T-helper 17 cell (primary cell): ENCODE measurements at regions not wholly inside any gene's neighbourhood (a gene's known extent, or its start where the extent isn't known, plus 50 kb on each side); places are given as distances from the start of the nearest gene placed in this dataset.

Experiments
- ATAC-seq: fragments of 150-1000 bp; cut with Tn5 transposase; 2 replicates; pipeline ENCODE4 v1.10.0; 2021; ENCODE audit warnings: mild to moderate bottlenecking, moderate library complexity
- DNase-seq, 3 donors: peaks; one replicate each; pipeline versions ENCODE4 v3.0.0 to v3.0.0-alpha.2; 2020 to 2021
- H3K9me3 ChIP-seq: one replicate; pipeline ENCODE4 v1.7.0; 2013; ENCODE audit warnings: low read length, mild to moderate bottlenecking; ENCODE audit not compliant: control insufficient read depth, poor library complexity, severe bottlenecking
- H3K27ac Mint-ChIP-seq: one replicate; pipeline ENCODE4 v1.8.0; 2022; ENCODE audit warnings: mild to moderate bottlenecking, moderate library complexity, mixed read lengths
- H3K27me3 Mint-ChIP-seq: one replicate; pipeline ENCODE4 v1.8.0; 2022; ENCODE audit warnings: mixed read lengths
- H3K36me3 Mint-ChIP-seq: one replicate; pipeline ENCODE4 v1.8.0; 2022; ENCODE audit warnings: low read depth, mixed read lengths
- H3K4me1 Mint-ChIP-seq: one replicate; pipeline ENCODE4 v1.8.0; 2022; ENCODE audit warnings: mild to moderate bottlenecking, mixed read lengths
- H3K4me3 Mint-ChIP-seq: one replicate; pipeline ENCODE4 v1.8.0; 2022; ENCODE audit warnings: mild to moderate bottlenecking, moderate library complexity, mixed read lengths

- no peaks in the 10 kb centered on the region for H3K4me1 Mint-ChIP-seq
- ATAC-seq (no peak), DNase-seq (no peak)
- no peaks in the 10 kb centered on the region for H3K36me3 Mint-ChIP-seq
- no peaks in the 10 kb centered on the region for H3K9me3 ChIP-seq
- H3K27me3 Mint-ChIP-seq: peaks cover 4% of the 10 kb centered on the region
- no peak overlapping the region for H3K27ac Mint-ChIP-seq
- H3K4me3 Mint-ChIP-seq: no peak overlapping the region
Observed at GRCh38 chr20:39397646-39398045, 435.5 kb downstream of the DHX35 start.

- Mint-ChIP-seq H3K4me1 (no peaks in the 10 kb centered on the region), H3K27ac (no peak overlapping the region), H3K27me3 (peaks cover 7% of the 10 kb centered on the region), H3K36me3 (no peaks in the 10 kb centered on the region), H3K4me3 (no peak overlapping the region)
- no peak for ATAC-seq
- no peaks in the 10 kb centered on the region for H3K9me3 ChIP-seq
- no peak for DNase-seq
Observed at GRCh38 chr20:39395478-39396291, 433.5 kb downstream of the DHX35 start.

DNA sequence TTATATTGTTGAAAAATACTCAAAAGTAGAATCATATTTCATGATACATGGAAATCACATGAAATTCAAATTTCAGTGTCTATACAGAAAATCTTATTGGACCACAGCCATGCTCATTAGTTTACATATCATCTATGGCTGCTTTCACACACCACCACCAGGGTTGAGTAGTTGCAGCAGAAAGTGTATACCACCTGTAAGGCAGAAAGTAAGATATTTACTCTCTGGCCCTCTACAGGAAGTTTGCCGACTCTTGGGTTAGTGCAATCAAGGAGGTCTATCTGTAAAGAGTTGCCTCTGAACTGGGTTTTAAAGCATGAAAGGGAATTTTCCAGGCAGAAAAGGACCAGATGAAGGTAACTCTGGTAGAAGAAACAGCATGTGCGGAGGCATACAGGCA, 432.3 kb downstream of the DHX35 start:
- no peak for ATAC-seq
- Mint-ChIP-seq H3K27ac (no peak overlapping the region), H3K27me3 (peaks cover 9% of the 10 kb centered on the region), H3K4me1 (no peaks in the 10 kb centered on the region), H3K4me3 (no peak overlapping the region), H3K36me3 (no peaks in the 10 kb centered on the region)
- no peak for DNase-seq
- H3K9me3 ChIP-seq: no peaks in the 10 kb centered on the region

GRCh38 chr20:39390186-39390585, 428.0 kb downstream of the DHX35 start:
- Mint-ChIP-seq H3K27ac (no peak overlapping the region), H3K4me1 (no peaks in the 10 kb centered on the region), H3K4me3 (no peak overlapping the region), H3K27me3 (peaks cover 13% of the 10 kb centered on the region), H3K36me3 (no peaks in the 10 kb centered on the region)
- no peak for ATAC-seq
- H3K9me3 ChIP-seq: no peaks in the 10 kb centered on the region
- no peak for DNase-seq

DNA sequence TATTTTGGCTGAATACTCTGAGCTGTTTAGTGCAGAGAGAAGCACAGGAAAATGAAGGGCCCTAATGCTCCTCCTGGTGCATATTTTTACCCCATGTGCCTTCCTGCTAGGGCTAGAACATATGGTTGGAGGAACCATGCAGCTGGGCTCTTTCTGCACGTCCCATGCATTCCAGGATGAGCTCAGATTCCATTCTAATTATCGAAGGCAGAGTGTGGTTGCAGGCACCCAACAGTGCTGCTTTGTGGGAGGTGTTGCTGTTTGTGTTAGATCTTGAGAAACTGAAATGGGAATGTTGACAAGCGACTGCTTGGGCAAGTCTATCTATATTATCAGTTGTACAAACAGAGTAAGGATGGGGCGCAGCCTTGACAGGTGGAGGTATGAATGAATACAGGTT, 419.5 kb downstream of the DHX35 start:
- no peak overlapping the region for H3K4me3 Mint-ChIP-seq
- DNase-seq: no peak
- H3K36me3 Mint-ChIP-seq: no peaks in the 10 kb centered on the region
- H3K9me3 ChIP-seq: no peaks in the 10 kb centered on the region
- no peak overlapping the region for H3K27ac Mint-ChIP-seq
- H3K4me1 Mint-ChIP-seq: no peaks in the 10 kb centered on the region
- no peak for ATAC-seq
- H3K27me3 Mint-ChIP-seq: peaks cover 11% of the 10 kb centered on the region

- no peak overlapping the region for H3K4me3 Mint-ChIP-seq
- no peak for ATAC-seq
- no peaks in the 10 kb centered on the region for H3K9me3 ChIP-seq
- DNase-seq: no peak
- H3K36me3 Mint-ChIP-seq: no peaks in the 10 kb centered on the region
- peaks cover 16% of the 10 kb centered on the region for H3K27me3 Mint-ChIP-seq
- H3K4me1 Mint-ChIP-seq: no peaks in the 10 kb centered on the region
- no peak overlapping the region for H3K27ac Mint-ChIP-seq
Observed at GRCh38 chr20:39378776-39379175, 416.6 kb downstream of the DHX35 start.

DNA sequence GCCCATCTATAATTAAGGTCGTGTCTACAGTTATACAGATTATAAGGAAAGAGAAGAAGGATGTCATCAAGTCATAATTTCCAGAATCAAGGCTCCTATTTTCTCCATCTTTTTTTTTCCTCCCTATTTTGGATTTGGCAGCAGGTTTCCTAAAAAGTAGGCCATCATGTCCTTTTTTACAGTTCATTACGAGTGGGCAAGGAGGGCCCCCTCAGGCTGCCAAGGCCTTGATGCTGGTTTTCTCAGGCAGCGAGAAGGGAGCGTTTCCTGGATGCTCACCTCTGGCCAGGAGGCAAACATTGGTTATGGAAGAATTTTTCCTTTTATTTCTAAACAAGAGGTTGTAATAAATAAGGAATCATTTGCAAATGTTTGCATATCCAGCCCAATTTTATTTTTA, 414.6 kb downstream of the DHX35 start:
- H3K36me3 Mint-ChIP-seq: no peaks in the 10 kb centered on the region
- ATAC-seq (no peak), DNase-seq (no peak)
- no peaks in the 10 kb centered on the region for H3K9me3 ChIP-seq
- no peaks in the 10 kb centered on the region for H3K4me1 Mint-ChIP-seq
- H3K4me3 Mint-ChIP-seq: no peak overlapping the region
- H3K27me3 Mint-ChIP-seq: peaks cover 16% of the 10 kb centered on the region
- H3K27ac Mint-ChIP-seq: no peak overlapping the region

DNA sequence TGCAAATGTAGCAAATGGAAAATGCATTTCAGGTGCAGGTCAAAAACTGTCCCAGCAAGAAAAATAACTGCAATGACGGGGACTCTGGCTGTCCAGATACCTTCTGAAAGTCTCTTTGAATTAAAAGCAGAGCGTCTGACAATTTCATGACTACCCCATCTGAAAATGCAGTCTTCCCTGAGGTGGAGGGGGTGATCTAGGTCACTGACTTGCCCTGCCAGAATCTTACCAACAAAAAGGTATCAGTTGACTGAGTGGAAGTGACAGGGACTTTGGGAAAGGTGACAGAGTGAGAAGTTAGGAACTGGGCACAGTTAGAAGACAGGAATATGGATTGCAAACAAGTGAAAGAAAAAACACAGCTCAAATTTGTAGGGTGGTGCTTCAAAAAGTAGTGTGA, 402.2 kb downstream of the DHX35 start:
- H3K4me3 Mint-ChIP-seq: no peak overlapping the region
- H3K4me1 Mint-ChIP-seq: no peaks in the 10 kb centered on the region
- ATAC-seq (no peak), DNase-seq (no peak)
- no peak overlapping the region for H3K27ac Mint-ChIP-seq
- H3K36me3 Mint-ChIP-seq: no peaks in the 10 kb centered on the region
- H3K9me3 ChIP-seq: no peaks in the 10 kb centered on the region
- H3K27me3 Mint-ChIP-seq: peaks cover 12% of the 10 kb centered on the region

DNA sequence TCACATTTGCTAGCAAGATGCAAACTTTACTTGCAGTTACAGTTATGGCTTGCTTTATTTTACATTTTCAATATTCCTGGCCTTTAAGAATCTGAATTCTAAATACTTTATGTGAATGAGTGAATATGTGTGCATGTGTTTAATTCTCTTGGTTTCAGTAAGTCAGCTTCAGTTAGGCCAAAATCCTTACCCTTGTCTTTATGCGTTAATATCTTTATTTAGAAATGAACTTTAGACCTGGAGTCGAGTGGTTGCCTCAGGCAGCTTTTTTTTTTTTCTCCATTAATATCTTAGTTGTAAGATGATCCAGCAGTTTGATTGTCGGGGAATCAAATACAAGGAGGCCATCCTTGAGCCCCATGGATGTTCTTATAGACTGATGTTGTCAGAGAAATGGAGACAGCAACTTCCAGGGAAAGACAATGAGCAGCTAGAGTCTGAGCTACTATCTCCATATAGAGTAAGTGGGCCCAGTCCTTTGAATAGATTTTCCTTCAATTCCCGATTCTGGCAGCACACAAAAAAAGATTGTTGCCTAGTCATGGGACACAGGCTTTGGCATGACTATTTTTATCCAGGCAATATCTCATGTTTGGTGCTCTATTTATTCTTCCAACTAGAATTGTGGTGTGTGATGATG, 398.0 kb downstream of the DHX35 start:
- no peak for ATAC-seq
- no peak overlapping the region for H3K4me3 Mint-ChIP-seq

GRCh38 chr20:39358052-39358451, 395.9 kb downstream of the DHX35 start:
- Mint-ChIP-seq H3K27me3 (peaks cover 12% of the 10 kb centered on the region), H3K4me1 (no peaks in the 10 kb centered on the region), H3K36me3 (no peaks in the 10 kb centered on the region), H3K4me3 (no peak overlapping the region), H3K27ac (no peak overlapping the region)
- no peaks in the 10 kb centered on the region for H3K9me3 ChIP-seq
- DNase-seq (no peak), ATAC-seq (no peak)

More for the DNA sequence above, 398.0 kb downstream of the DHX35 start:
- Mint-ChIP-seq H3K36me3 (no peaks in the 10 kb centered on the region), H3K27ac (no peak overlapping the region), H3K4me1 (no peaks in the 10 kb centered on the region), H3K27me3 (peaks cover 10% of the 10 kb centered on the region)
- H3K9me3 ChIP-seq: no peaks in the 10 kb centered on the region
- DNase-seq: no peak

DNA sequence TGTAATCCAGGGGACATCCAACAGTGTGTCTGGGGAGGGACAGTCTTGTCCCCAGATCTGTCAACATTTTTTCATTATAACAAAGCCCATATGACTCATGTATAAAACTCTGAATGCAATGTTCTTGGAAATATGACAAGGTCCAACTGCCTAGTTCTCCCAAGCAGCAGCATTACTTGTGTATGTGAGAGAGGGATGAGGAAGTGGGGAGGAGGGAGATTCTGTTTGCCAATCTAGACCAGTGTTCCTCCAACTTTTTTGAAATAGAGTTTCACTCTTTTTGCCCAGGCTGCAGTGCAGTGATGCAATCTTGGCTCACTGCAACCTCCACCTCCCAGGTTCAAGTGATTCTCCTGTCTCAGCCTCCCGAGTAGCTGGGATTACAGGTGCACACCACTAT, 394.8 kb downstream of the DHX35 start:
- no peak overlapping the region for H3K4me3 Mint-ChIP-seq
- no peak overlapping the region for H3K27ac Mint-ChIP-seq
- H3K27me3 Mint-ChIP-seq: peaks cover 12% of the 10 kb centered on the region
- H3K4me1 Mint-ChIP-seq: no peaks in the 10 kb centered on the region
- no peak for DNase-seq
- ATAC-seq: no peak
- no peaks in the 10 kb centered on the region for H3K36me3 Mint-ChIP-seq
- no peaks in the 10 kb centered on the region for H3K9me3 ChIP-seq

GRCh38 chr20:39349240-39349639, 387.1 kb downstream of the DHX35 start:
- DNase-seq: no peak
- no peak overlapping the region for H3K27ac Mint-ChIP-seq
- H3K27me3 Mint-ChIP-seq: peaks cover 10% of the 10 kb centered on the region
- H3K4me1 Mint-ChIP-seq: no peaks in the 10 kb centered on the region
- H3K4me3 Mint-ChIP-seq: no peak overlapping the region
- no peak for ATAC-seq
- H3K9me3 ChIP-seq: no peaks in the 10 kb centered on the region
- no peaks in the 10 kb centered on the region for H3K36me3 Mint-ChIP-seq

- DNase-seq: no peak
- Mint-ChIP-seq H3K27me3 (no peaks in the 10 kb centered on the region), H3K27ac (no peak overlapping the region), H3K36me3 (no peaks in the 10 kb centered on the region), H3K4me1 (no peaks in the 10 kb centered on the region), H3K4me3 (no peak overlapping the region)
- no peaks in the 10 kb centered on the region for H3K9me3 ChIP-seq
- ATAC-seq: no peak
Observed at GRCh38 chr20:39347626-39348025, 385.5 kb downstream of the DHX35 start.

GRCh38 chr20:39342463-39342862, 380.3 kb downstream of the DHX35 start:
- no peak overlapping the region for H3K27ac Mint-ChIP-seq
- no peaks in the 10 kb centered on the region for H3K27me3 Mint-ChIP-seq
- H3K4me3 Mint-ChIP-seq: no peak overlapping the region
- no peaks in the 10 kb centered on the region for H3K4me1 Mint-ChIP-seq
- no peak for ATAC-seq
- no peaks in the 10 kb centered on the region for H3K9me3 ChIP-seq
- H3K36me3 Mint-ChIP-seq: no peaks in the 10 kb centered on the region
- DNase-seq: no peak
